BJ (cell line): ENCODE measurements at regions not wholly inside any gene's neighbourhood (a gene's known extent, or its start where the extent isn't known, plus 50 kb on each side); places are given as distances from the start of the nearest gene placed in this dataset.
"Not testable (repeated sequence)": the region's sequence is repeated elsewhere in the genome, so short reads cannot be mapped to it uniquely, and the experiment has no call there.

Experiments used
- CTCF ChIA-PET: fragments of 350-600 bp; formaldehyde crosslinking; extraction: SDS; loops from one replicate; lab custom pipeline; 2021; ENCODE audit warnings: antibody characterized with exemption, inconsistent platforms; lab: Yijun Ruan, JAX
- POLR2A ChIA-PET: fragments of 300-600 bp; sonication (Branson Sonifier 250); formaldehyde crosslinking; extraction: SDS; loops from one replicate; lab custom pipeline; 2021; ENCODE audit warnings: antibody characterized with exemption; lab: Charles Lee
- DNase-seq: peaks from one replicate; pipeline ENCODE4 v3.0.0-alpha.2; 2011; ENCODE audit warnings: low read depth
- H3K27me3 ChIP-seq: 2 replicates; pipeline ENCODE4 v1.6.0; 2011; ENCODE audit warnings: low read length; ENCODE audit not compliant: control insufficient read depth, insufficient read depth
- H3K36me3 ChIP-seq: 2 replicates; pipeline ENCODE4 v1.5.1; 2011; ENCODE audit warnings: low read length; ENCODE audit not compliant: control insufficient read depth, insufficient read depth
- H3K4me3 ChIP-seq: 2 replicates; pipeline ENCODE4 v1.5.1; 2011; ENCODE audit warnings: low read depth, mild to moderate bottlenecking, control low read depth, low read length
- CTCF ChIP-seq: IDR thresholded peaks from 2 replicates; pipeline ENCODE4 v1.5.1; 2011; ENCODE audit warnings: low read depth, mild to moderate bottlenecking, control low read depth, inconsistent platforms, low read length, moderate library complexity; ENCODE audit not compliant: insufficient read depth

- POLR2A ChIA-PET = no interaction called here
Observed at GRCh38 chr7:124188576-124188975, 155.7 kb upstream of the TMEM229A start.

GRCh38 chr7:124187962-124188361 lies 155.1 kb upstream of the TMEM229A start:
- H3K4me3 ChIP-seq = no peak overlapping the region
- ChIA-PET POLR2A (no interaction called here), CTCF (interaction anchor here (1.2 to 1.6 kb wide), 2 partner anchors 13 to 597 kb away, joined by 3 read pairs; no protein-coding TSS in a partner anchor)
- TF ChIP-seq CTCF = no peak
- DNase-seq = no peak
- no peaks in the 10 kb centered on the region for H3K36me3 ChIP-seq
- no peaks in the 10 kb centered on the region for H3K27me3 ChIP-seq

More at GRCh38 chr7:124188576-124188975, 155.7 kb upstream of the TMEM229A start:
- Histone ChIP-seq H3K27me3 (no peaks in the 10 kb centered on the region), H3K4me3 (no peak overlapping the region), H3K36me3 (no peaks in the 10 kb centered on the region)
- no peak for TF ChIP-seq CTCF
- no peak for DNase-seq
- CTCF ChIA-PET = interaction anchor here (1.2 kb wide), 1 partner anchor 14 kb away, joined by 3 read pairs; no protein-coding TSS in a partner anchor

GRCh38 chr7:124183649-124184048 lies 150.8 kb upstream of the TMEM229A start:
- H3K27me3 ChIP-seq = no peaks in the 10 kb centered on the region
- POLR2A ChIA-PET = no interaction called here
- no peak for TF ChIP-seq CTCF
- DNase-seq = no peak
- no peak overlapping the region for H3K4me3 ChIP-seq
- CTCF ChIA-PET = no interaction called here
- no peaks in the 10 kb centered on the region for H3K36me3 ChIP-seq

DNA sequence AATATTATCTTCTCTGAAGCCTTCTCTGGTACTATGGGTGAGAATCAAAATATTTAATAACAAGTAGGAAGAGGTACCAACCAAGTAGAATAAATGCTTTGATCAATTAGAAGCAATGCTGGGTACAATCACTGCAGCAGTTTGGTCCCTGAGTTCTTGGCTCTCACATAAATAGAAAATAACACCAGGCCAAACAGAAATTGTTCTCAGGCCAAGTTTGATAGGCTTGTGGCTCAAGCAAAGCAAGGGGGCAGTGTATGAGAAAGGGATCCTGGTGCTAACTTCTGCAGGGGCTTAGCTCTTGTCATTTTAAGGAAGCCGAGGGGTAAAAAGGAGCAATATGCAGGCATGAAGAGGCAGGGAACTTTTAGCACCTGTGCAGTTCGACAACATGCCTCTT lies 146.8 kb upstream of the TMEM229A start:
- Histone ChIP-seq H3K4me3 (no peak overlapping the region), H3K27me3 (no peaks in the 10 kb centered on the region), H3K36me3 (no peaks in the 10 kb centered on the region)
- DNase-seq = no peak
- ChIA-PET CTCF (interaction anchor here (1.0 to 1.7 kb wide), 3 partner anchors 9 to 605 kb away, joined by 3 to 10 read pairs (median 3); no protein-coding TSS in a partner anchor), POLR2A (no interaction called here)
- no peak for TF ChIP-seq CTCF

- DNase-seq = no peak
- Histone ChIP-seq H3K36me3 (no peaks in the 10 kb centered on the region), H3K27me3 (no peaks in the 10 kb centered on the region), H3K4me3 (no peak overlapping the region)
- POLR2A ChIA-PET = no interaction called here
- CTCF ChIA-PET = no interaction called here
- no peak for TF ChIP-seq CTCF
Observed at GRCh38 chr7:124177891-124178290, 145.0 kb upstream of the TMEM229A start.

DNA sequence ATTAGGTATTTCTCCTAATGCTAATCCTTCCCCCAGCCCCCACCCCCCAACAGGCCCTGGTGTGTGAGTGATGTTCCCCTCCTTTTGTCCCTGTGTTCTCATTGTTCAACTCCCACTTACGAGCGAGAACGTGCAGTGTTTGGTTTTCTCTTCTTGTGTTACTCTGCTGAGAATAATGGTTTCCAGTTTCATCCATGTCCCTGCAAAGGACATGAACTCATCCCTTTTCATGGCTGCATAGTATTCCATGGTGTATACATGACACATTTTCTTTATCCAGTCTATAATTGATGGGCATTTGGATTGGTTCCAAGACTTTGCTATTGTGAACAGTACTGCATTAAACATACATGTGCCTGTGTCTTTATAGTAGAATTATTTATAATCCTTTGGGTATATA lies 138.9 kb upstream of the TMEM229A start:
- DNase-seq, H3K4me3 ChIP-seq, POLR2A ChIA-PET, H3K27me3 ChIP-seq, H3K36me3 ChIP-seq: not testable (repeated sequence)
- CTCF ChIA-PET = interaction anchor here (1.0 to 2.0 kb wide), 3 partner anchors 8 to 613 kb away, joined by 3 to 10 read pairs (median 7); no protein-coding TSS in a partner anchor
